Cerebellar cortex (tissue), 1 donor: ENCODE measurements at regions not wholly inside any gene's neighbourhood (a gene's known extent, or its start where the extent isn't known, plus 50 kb on each side); places are given as distances from the start of the nearest gene placed in this dataset.
"Not testable (repeated sequence)": the region's sequence is repeated elsewhere in the genome, so short reads cannot be mapped to it uniquely, and the experiment has no call there.

Source experiments
- DNase-seq: peaks from one replicate; pipeline ENCODE4 v3.0.0-alpha.2; 2015; ENCODE audit warnings: low spot score

GRCh38 chr9:89670801-89671434 lies 66.1 kb downstream of the GADD45G start:
- no peak for DNase-seq

- DNase-seq = no peak
Observed at GRCh38 chr9:89674667-89675057, 69.8 kb downstream of the GADD45G start.

- peak; percentile 83 for DNase-seq
Observed at GRCh38 chr9:89675058-89675742, 70.4 kb downstream of the GADD45G start.

- peak; percentile 48 for DNase-seq
Observed at GRCh38 chr9:89676281-89676680, 71.5 kb downstream of the GADD45G start.

GRCh38 chr9:89677702-89678395 lies 73.0 kb downstream of the GADD45G start:
- DNase-seq = no peak

GRCh38 chr9:89678396-89679015 lies 73.7 kb downstream of the GADD45G start:
- no peak for DNase-seq

GRCh38 chr9:89679016-89679415 lies 74.2 kb downstream of the GADD45G start:
- DNase-seq = no peak

- no peak for DNase-seq
Observed at GRCh38 chr9:89679581-89679980, 74.8 kb downstream of the GADD45G start.

GRCh38 chr9:89680547-89681467 lies 76.0 kb downstream of the GADD45G start:
- DNase-seq = no peak

- DNase-seq = not testable (repeated sequence)
Observed at GRCh38 chr9:89681468-89681859, 76.7 kb downstream of the GADD45G start.

GRCh38 chr9:89683626-89684025 lies 78.8 kb downstream of the GADD45G start:
- DNase-seq = no peak

GRCh38 chr9:89684218-89684617 lies 79.4 kb downstream of the GADD45G start:
- DNase-seq = no peak

GRCh38 chr9:89684912-89685636 lies 80.3 kb downstream of the GADD45G start:
- no peak for DNase-seq

- DNase-seq = no peak
Observed at GRCh38 chr9:89685698-89686097, 80.9 kb downstream of the GADD45G start.

GRCh38 chr9:89686126-89686525 lies 81.3 kb downstream of the GADD45G start:
- no peak for DNase-seq

- no peak for DNase-seq
Observed at GRCh38 chr9:89686621-89687020, 81.8 kb downstream of the GADD45G start.

- no peak for DNase-seq
Observed at GRCh38 chr9:89687188-89687587, 82.4 kb downstream of the GADD45G start.

GRCh38 chr9:89687848-89688247 lies 83.0 kb downstream of the GADD45G start:
- no peak for DNase-seq

- not testable (repeated sequence) for DNase-seq
Observed at GRCh38 chr9:89689321-89689720, 84.5 kb downstream of the GADD45G start.

GRCh38 chr9:89690334-89690912 lies 85.6 kb downstream of the GADD45G start:
- no peak for DNase-seq

GRCh38 chr9:89695441-89695891 lies 90.7 kb downstream of the GADD45G start:
- DNase-seq = no peak
